Spleen (tissue), 11 donors: ENCODE measurements at regions not wholly inside any gene's neighbourhood (a gene's known extent, or its start where the extent isn't known, plus 50 kb on each side); places are given as distances from the start of the nearest gene placed in this dataset.
"Not testable (repeated sequence)": the region's sequence is repeated elsewhere in the genome, so short reads cannot be mapped to it uniquely, and the experiment has no call there.

Source experiments
- DNase-seq: peaks from one replicate; pipeline ENCODE4 v3.0.0-alpha.2; 2020
- H3K27ac ChIP-seq, 8 donors: fragments of 200-600 bp; sonication (generic) in 7 of 8; 1 replicate in 4 of 8; 2 replicates in 4 of 8; pipeline versions ENCODE4 v1.5.0 to v1.8.0; 2016 to 2021; ENCODE audit warnings: inconsistent platforms in 4 of 8, mild to moderate bottlenecking in 4 of 8, moderate library complexity in 1 of 8
- H3K27me3 ChIP-seq, 7 donors: fragments of 200-600 bp; sonication (generic) in 6 of 7; replicated peaks in 1 of 7; 1 replicate in 4 of 7; 2 replicates in 3 of 7; pipeline versions ENCODE4 v1.5.0 to v1.8.0; 2016 to 2021; ENCODE audit warnings: inconsistent platforms in 3 of 7, mild to moderate bottlenecking in 1 of 7
- H3K36me3 ChIP-seq, 6 donors: fragments of 200-600 bp; sonication (generic) in 5 of 6; 1 replicate in 4 of 6; 2 replicates in 2 of 6; pipeline versions ENCODE4 v1.5.0 to v1.8.0; 2016 to 2021; ENCODE audit warnings: inconsistent platforms in 2 of 6
- H3K4me1 ChIP-seq, 6 donors: fragments of 200-600 bp; sonication (generic) in 5 of 6; 1 replicate in 3 of 6; 2 replicates in 3 of 6; pipeline versions ENCODE4 v1.5.0 to v1.8.0; 2016 to 2021; ENCODE audit warnings: inconsistent platforms in 3 of 6
- H3K4me3 ChIP-seq, 8 donors: fragments of 200-600 bp; sonication (generic) in 7 of 8; 1 replicate in 4 of 8; 2 replicates in 4 of 8; pipeline versions ENCODE4 v1.5.0 to v1.8.0; 2016 to 2021; ENCODE audit warnings: inconsistent platforms in 4 of 8, mild to moderate bottlenecking in 4 of 8, moderate library complexity in 2 of 8
- H3K9me3 ChIP-seq, 8 donors: fragments of 200-600 bp; sonication (generic) in 7 of 8; 1 replicate in 4 of 8; 2 replicates in 4 of 8; pipeline versions ENCODE4 v1.5.0 to v1.8.0; 2016 to 2021; ENCODE audit warnings: inconsistent platforms in 4 of 8
- CTCF ChIP-seq, 11 experiments: fragments of 200-600 bp in 7 of 11; fragments of 450-650 bp in 4 of 11; sonication (generic) in 4 of 11; IDR thresholded peaks in 8 of 11; conservative IDR thresholded peaks in 3 of 11; 1 replicate in 7 of 11; 2 replicates in 4 of 11; pipeline versions ENCODE4 v1.4.0 to v1.8.0; 2016 to 2021; ENCODE audit warnings: antibody characterized with exemption in 11 of 11, inconsistent platforms in 4 of 11, mild to moderate bottlenecking in 1 of 11
- POLR2A ChIP-seq, 3 donors: fragments of 450-650 bp; IDR thresholded peaks; one replicate each; pipeline ENCODE4 v1.5.1; 2017; ENCODE audit warnings: antibody characterized with exemption in 3 of 3, mild to moderate bottlenecking in 1 of 3
- POLR2AphosphoS5 ChIP-seq, 3 donors: sonication (generic); formaldehyde crosslinking; IDR thresholded peaks; one replicate each; pipeline ENCODE4 v1.5.1; 2017; ENCODE audit warnings: antibody characterized with exemption in 3 of 3
- WGBS, 5 donors: extraction: QIAGEN DNeasy Blood & Tissue Kit in 3 of 5; methylation state at CpG; one replicate each; pipeline versions ENCODE4 v1.1.5 to v1.1.7; 2013 to 2018; 5-methylcytosine and 5-hydroxymethylcytosine counted together
- intact Hi-C: fragments of 100-400 bp; cut with DNase I; formaldehyde crosslinking; loops from one replicate; pipeline ENCODE4 v1.15.0; 2023; ENCODE audit warnings: low total_unique reads
- donor health status: healthy with polysubstance abuse.
- donor health status: DM: no; HTN: no; CAD: no; lungs with moderate emphysema.
- donor health status: DM: no; HTN: no; CAD: no.
- donor health status: Bipolar disorder and iron deficiency.
- donor health status: healthy.
- donor health status: DM: no; HTN: no; CAD: no.
- donor health status: DM: yes; HTN: yes; CAD: no.

- Histone ChIP-seq H3K27ac (no peak overlapping the region), H3K36me3 (peaks cover 0 to 32% (median 0%) of the 10 kb centered on the region in 6 donors), H3K9me3 (no peaks in the 10 kb centered on the region), H3K4me1 (peaks cover 0 to 10% (median 3%) of the 10 kb centered on the region in 6 donors), H3K4me3 (no peak overlapping the region), H3K27me3 (no peaks in the 10 kb centered on the region)
- 84 to 90% (median 87%) methylated on average over 19 of the region's 19 CpGs for WGBS, 5 donors
- intact Hi-C loops: no loop called here
- TF ChIP-seq CTCF (IDR thresholded peaks at IDR 0.05 in 8 of 11, conservative IDR thresholded peaks at IDR 0.05 in 3 of 11): no peak
- no peak for TF ChIP-seq POLR2AphosphoS5 (IDR thresholded peaks at IDR 0.05)
- no peak for TF ChIP-seq POLR2A (IDR thresholded peaks at IDR 0.05)
- no peak for DNase-seq
These were observed 98.7 kb downstream of the NPIPB11 start for GRCh38 chr16:29307598-29308507.

GRCh38 chr16:29306943-29307597, 99.4 kb downstream of the NPIPB11 start:
- DNase-seq: no peak
- H3K9me3 ChIP-seq: no peaks in the 10 kb centered on the region
- 80 to 95% (median 82%) methylated on average over 9 to 10 of the region's 10 CpGs for WGBS, 5 donors

GRCh38 chr16:29306201-29306600, 100.3 kb downstream of the NPIPB11 start:
- WGBS, 5 donors: 81 to 90% (median 88%) methylated on average over 14 of the region's 14 CpGs
- Histone ChIP-seq H3K4me1 (peaks cover 0 to 10% (median 3%) of the 10 kb centered on the region in 6 donors), H3K27ac (no peak overlapping the region), H3K36me3 (peaks cover 0 to 34% (median 0%) of the 10 kb centered on the region in 6 donors), H3K4me3 (no peak overlapping the region), H3K9me3 (no peaks in the 10 kb centered on the region), H3K27me3 (no peaks in the 10 kb centered on the region)
- intact Hi-C loops: no loop called here
- TF ChIP-seq POLR2AphosphoS5 (IDR thresholded peaks at IDR 0.05) (peak in 1 of 3 donors; percentile 12), POLR2A (IDR thresholded peaks at IDR 0.05) (no peak), CTCF (IDR thresholded peaks at IDR 0.05 in 8 of 11, conservative IDR thresholded peaks at IDR 0.05 in 3 of 11) (no peak)
- DNase-seq: no peak

More at GRCh38 chr16:29306943-29307597, 99.4 kb downstream of the NPIPB11 start:
- H3K36me3 ChIP-seq: peaks cover 0 to 32% (median 0%) of the 10 kb centered on the region in 6 donors
- TF ChIP-seq CTCF (IDR thresholded peaks at IDR 0.05 in 8 of 11, conservative IDR thresholded peaks at IDR 0.05 in 3 of 11): no peak
- TF ChIP-seq POLR2A (IDR thresholded peaks at IDR 0.05): no peak
- TF ChIP-seq POLR2AphosphoS5 (IDR thresholded peaks at IDR 0.05): no peak
- peaks cover 0 to 10% (median 3%) of the 10 kb centered on the region in 6 donors for H3K4me1 ChIP-seq
- H3K27me3 ChIP-seq: no peaks in the 10 kb centered on the region
- H3K27ac ChIP-seq: no peak overlapping the region
- intact Hi-C loops: no loop called here
- H3K4me3 ChIP-seq: no peak overlapping the region

GRCh38 chr16:29305018-29305417, 101.5 kb downstream of the NPIPB11 start:
- peaks cover 0 to 17% (median 5%) of the 10 kb centered on the region in 6 donors for H3K4me1 ChIP-seq
- H3K4me3 ChIP-seq, DNase-seq, intact Hi-C loops, H3K9me3 ChIP-seq, H3K27me3 ChIP-seq, H3K27ac ChIP-seq: not testable (repeated sequence)
- peaks cover 0 to 34% (median 0%) of the 10 kb centered on the region in 6 donors for H3K36me3 ChIP-seq
- 88 to 98% (median 93%) methylated on average over 11 of the region's 11 CpGs for WGBS, 5 donors
